Neural cell (in vitro differentiated cells): ENCODE measurements at regions not wholly inside any gene's neighbourhood (a gene's known extent, or its start where the extent isn't known, plus 50 kb on each side); places are given as distances from the start of the nearest gene placed in this dataset.
"Not testable (repeated sequence)": the region's sequence is repeated elsewhere in the genome, so short reads cannot be mapped to it uniquely, and the experiment has no call there.

Source experiments
- H2AFZ ChIP-seq: fragments of 200-600, 300-800 bp; sonication (generic), shearing (Covaris generic); 2 replicates; pipeline ENCODE4 v1.6.0; 2014; ENCODE audit warnings: low read depth, mild to moderate bottlenecking, antibody characterized with exemption, low read length, moderate library complexity
- H3F3A ChIP-seq: fragments of 200-600 bp; shearing (Covaris generic); 2 replicates; pipeline ENCODE4 v1.6.1; 2016; ENCODE audit warnings: mild to moderate bottlenecking, moderate library complexity, mixed read lengths, antibody characterized with exemption, low read length; ENCODE audit not compliant: insufficient read depth, poor library complexity, severe bottlenecking
- H3K27ac ChIP-seq: fragments of 200-600, 300-800 bp; sonication (generic), shearing (Covaris generic); 2 replicates; pipeline ENCODE4 v1.5.1; 2014; ENCODE audit warnings: mild to moderate bottlenecking, low read length, moderate library complexity
- H3K27me3 ChIP-seq: fragments of 300-800, 200-600 bp; sonication (generic), shearing (Covaris generic); 2 replicates; pipeline ENCODE4 v1.6.0; 2014; ENCODE audit warnings: mild to moderate bottlenecking, low read depth, low read length, moderate library complexity; ENCODE audit not compliant: insufficient read depth
- H3K36me3 ChIP-seq: fragments of 300-800, 200-600 bp; sonication (generic), shearing (Covaris generic); 2 replicates; pipeline ENCODE4 v1.5.1; 2014; ENCODE audit warnings: mild to moderate bottlenecking, antibody characterized with exemption, low read length, moderate library complexity; ENCODE audit not compliant: insufficient read depth
- H3K4me2 ChIP-seq: fragments of 300-800, 200-600 bp; sonication (generic), shearing (Covaris generic); 2 replicates; pipeline ENCODE4 v1.6.0; 2014; ENCODE audit warnings: mild to moderate bottlenecking, low read length
- H3K4me3 ChIP-seq: fragments of 300-800, 200-600 bp; sonication (generic), shearing (Covaris generic); 2 replicates; pipeline ENCODE4 v1.5.1; 2014; ENCODE audit warnings: mild to moderate bottlenecking, low read length, moderate library complexity
- H3K79me2 ChIP-seq: fragments of 200-600 bp; shearing (Covaris generic); replicated peaks from 2 replicates; pipeline ENCODE4 v1.6.0; 2014; ENCODE audit warnings: mild to moderate bottlenecking, low read length, moderate library complexity; ENCODE audit not compliant: insufficient read depth
- H3K9ac ChIP-seq: fragments of 300-800, 200-600 bp; sonication (generic), shearing (Covaris generic); 2 replicates; pipeline ENCODE4 v1.6.1; 2016; ENCODE audit warnings: mild to moderate bottlenecking, low read length, mixed read lengths
- H3K9me2 ChIP-seq: fragments of 200-600 bp; shearing (Covaris generic); 2 replicates; pipeline ENCODE4 v1.6.1; 2016; ENCODE audit warnings: mild to moderate bottlenecking, low read length, mixed read lengths; ENCODE audit not compliant: insufficient read depth
- H3K9me3 ChIP-seq: fragments of 200-600, 300-800 bp; sonication (generic), shearing (Covaris generic); 2 replicates; pipeline ENCODE4 v1.6.1; 2016; ENCODE audit warnings: mild to moderate bottlenecking, mixed run types, low read length, moderate library complexity, mixed read lengths
- H4K20me1 ChIP-seq: fragments of 200-600 bp; shearing (Covaris generic); 2 replicates; pipeline ENCODE4 v1.6.1; 2016; ENCODE audit warnings: mild to moderate bottlenecking, mixed run types; ENCODE audit not compliant: insufficient read depth
- CTCF ChIP-seq: fragments of 450-650 bp; IDR thresholded peaks from 2 replicates; pipeline ENCODE4 v1.5.1; 2014; ENCODE audit warnings: antibody characterized with exemption, mild to moderate bottlenecking, moderate library complexity; ENCODE audit not compliant: poor library complexity, severe bottlenecking
- EP300 ChIP-seq: fragments of 450-650 bp; conservative IDR thresholded peaks from 2 replicates; pipeline ENCODE4 v1.6.1; 2014; ENCODE audit warnings: antibody characterized with exemption, mild to moderate bottlenecking, moderate library complexity; ENCODE audit not compliant: poor library complexity, severe bottlenecking
- EZH2 ChIP-seq: fragments of 200-600, 300-800 bp; shearing (Covaris generic), sonication (generic); IDR thresholded peaks from 2 replicates; pipeline ENCODE4 v1.6.1; 2014; ENCODE audit warnings: antibody characterized with exemption, low read length, borderline replicate concordance, mild to moderate bottlenecking; ENCODE audit not compliant: insufficient read depth, poor library complexity, severe bottlenecking
- MXI1 ChIP-seq: fragments of 450-650 bp; conservative IDR thresholded peaks from 2 replicates; pipeline ENCODE4 v1.6.1; 2014; ENCODE audit warnings: antibody characterized with exemption, mild to moderate bottlenecking; ENCODE audit not compliant: poor library complexity, severe bottlenecking
- POLR2AphosphoS5 ChIP-seq: IDR thresholded peaks from 2 replicates; pipeline ENCODE4 v1.6.1; 2012
- RAD21 ChIP-seq: fragments of 450-650 bp; conservative IDR thresholded peaks from 2 replicates; pipeline ENCODE4 v1.6.1; 2014; ENCODE audit warnings: antibody characterized with exemption, mild to moderate bottlenecking, moderate library complexity
- REST ChIP-seq: IDR thresholded peaks from 2 replicates; pipeline ENCODE4 v1.6.1; 2012; ENCODE audit warnings: borderline replicate concordance
- SMC3 ChIP-seq: fragments of 450-650 bp; conservative IDR thresholded peaks from 2 replicates; pipeline ENCODE4 v1.6.1; 2014; ENCODE audit warnings: antibody characterized with exemption, mild to moderate bottlenecking, moderate library complexity; ENCODE audit not compliant: poor library complexity
- TAF1 ChIP-seq: IDR thresholded peaks from 2 replicates; pipeline ENCODE4 v1.6.1; 2012; ENCODE audit warnings: low read depth

GRCh38 chr12:71385155-71385554, 54.4 kb upstream of the LGR5 start:
- no peak overlapping the region for H3K4me3 ChIP-seq
- H3K27ac ChIP-seq, result no peak overlapping the region
- H3K27me3 ChIP-seq, result no peaks in the 10 kb centered on the region
- no peak overlapping the region for H3K9ac ChIP-seq
- TF ChIP-seq SMC3, result no peak
- TF ChIP-seq MXI1, result no peak
- no peak for TF ChIP-seq REST
- TF ChIP-seq POLR2AphosphoS5, result no peak
- TF ChIP-seq CTCF, result no peak
- TF ChIP-seq EZH2, result no peak
- TF ChIP-seq EP300, result no peak
- TF ChIP-seq RAD21, result no peak
- TF ChIP-seq TAF1, result no peak
- no peaks in the 10 kb centered on the region for H3K9me3 ChIP-seq
- H4K20me1 ChIP-seq, result no peaks in the 10 kb centered on the region
- no peaks in the 10 kb centered on the region for H3K36me3 ChIP-seq
- no peaks in the 10 kb centered on the region for H3K79me2 ChIP-seq
- H3K9me2 ChIP-seq, result no peaks in the 10 kb centered on the region
- H3F3A ChIP-seq, result no peaks in the 10 kb centered on the region
- H3K4me2 ChIP-seq, result no peak overlapping the region
- no peak overlapping the region for H2AFZ ChIP-seq

GRCh38 chr12:71376711-71377355, 62.8 kb upstream of the LGR5 start:
- H3K27me3 ChIP-seq, H4K20me1 ChIP-seq, H3F3A ChIP-seq, H3K9me2 ChIP-seq, H3K36me3 ChIP-seq, H3K4me2 ChIP-seq, H3K27ac ChIP-seq, H3K9me3 ChIP-seq, H3K79me2 ChIP-seq, H3K9ac ChIP-seq, H3K4me3 ChIP-seq, H2AFZ ChIP-seq: not testable (repeated sequence)

GRCh38 chr12:71371122-71371521, 68.5 kb upstream of the LGR5 start:
- TF ChIP-seq CTCF (no peak), EP300 (no peak), POLR2AphosphoS5 (no peak), REST (no peak), TAF1 (no peak), MXI1 (no peak), RAD21 (no peak), EZH2 (no peak), SMC3 (no peak)
- Histone ChIP-seq H2AFZ (no peak overlapping the region), H3K9me2 (no peaks in the 10 kb centered on the region), H3K27me3 (no peaks in the 10 kb centered on the region), H4K20me1 (no peaks in the 10 kb centered on the region), H3K79me2 (no peaks in the 10 kb centered on the region), H3K9me3 (no peaks in the 10 kb centered on the region), H3K4me3 (no peak overlapping the region), H3K4me2 (no peak overlapping the region), H3K9ac (no peak overlapping the region), H3K36me3 (no peaks in the 10 kb centered on the region), H3F3A (no peaks in the 10 kb centered on the region), H3K27ac (no peak overlapping the region)
